ENCODE measurements at regions not wholly inside any gene's neighbourhood (a gene's known extent, or its start where the extent isn't known, plus 50 kb on each side); places are given as distances from the start of the nearest gene placed in this dataset.
"Not testable (repeated sequence)": the region's sequence is repeated elsewhere in the genome, so short reads cannot be mapped to it uniquely, and the experiment has no call there.

- DNase-seq: peak; percentile 5
These were observed 82.0 kb upstream of the FAM241A start for GRCh38 chr4:112063260-112063659.

DNA sequence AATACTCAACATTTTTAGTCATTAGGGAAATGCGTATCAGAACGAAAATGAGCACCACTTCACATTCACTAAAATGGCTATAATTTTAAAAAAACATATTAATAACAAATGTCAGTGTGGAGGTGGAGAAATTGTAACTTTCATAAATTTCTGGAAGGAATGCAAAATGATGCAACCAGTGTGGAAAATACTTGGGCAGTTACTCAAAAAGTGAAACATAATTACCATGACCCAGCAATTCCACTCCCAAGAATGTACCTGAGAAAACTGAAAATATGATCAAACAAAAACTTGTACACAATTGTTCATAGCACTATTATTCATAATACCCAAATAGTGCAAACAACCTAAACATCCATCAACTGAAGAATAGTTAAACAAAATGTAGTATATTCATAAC, 76.1 kb upstream of the FAM241A start:
- DNase-seq: no peak

- peak; percentile 3 for DNase-seq
These were observed 72.1 kb upstream of the FAM241A start for GRCh38 chr4:112073181-112073580.

- DNase-seq: peak; percentile 70
These were observed 70.0 kb upstream of the FAM241A start for GRCh38 chr4:112075129-112075753.

GRCh38 chr4:112075906-112076305, 69.3 kb upstream of the FAM241A start:
- peak; percentile 6 for DNase-seq

- no peak for DNase-seq
These were observed 68.2 kb upstream of the FAM241A start for GRCh38 chr4:112076919-112077608.

GRCh38 chr4:112077743-112078142, 67.5 kb upstream of the FAM241A start:
- no peak for DNase-seq

DNA sequence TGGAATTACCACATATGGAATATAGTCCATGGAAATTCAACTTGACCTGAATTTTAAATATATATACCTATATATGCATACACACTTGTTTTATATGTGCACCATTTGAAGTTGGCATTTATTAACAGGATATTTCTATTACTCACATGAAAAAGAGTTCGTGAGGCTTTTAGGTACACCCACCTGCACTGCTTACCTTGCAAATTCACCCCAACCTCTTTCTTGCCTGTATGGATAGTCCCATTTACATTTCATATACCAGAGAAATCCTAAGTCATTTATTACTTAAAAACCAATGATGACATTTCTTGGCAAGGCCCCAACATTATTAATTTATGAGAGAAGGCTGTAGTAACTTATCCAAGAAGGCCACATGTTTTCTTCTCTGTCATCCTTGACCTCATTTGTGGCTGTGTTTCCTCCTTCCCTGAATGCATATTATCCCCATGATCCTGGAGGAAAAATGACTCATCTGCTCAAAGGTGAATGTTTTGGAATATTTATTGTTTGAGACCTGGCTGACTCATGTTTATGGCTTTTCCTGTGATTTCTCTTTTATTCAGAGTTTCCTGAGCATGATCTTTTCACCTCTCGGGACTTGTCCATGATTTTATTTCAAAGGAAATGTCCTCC, 62.2 kb upstream of the FAM241A start:
- DNase-seq: peak; percentile 77

DNA sequence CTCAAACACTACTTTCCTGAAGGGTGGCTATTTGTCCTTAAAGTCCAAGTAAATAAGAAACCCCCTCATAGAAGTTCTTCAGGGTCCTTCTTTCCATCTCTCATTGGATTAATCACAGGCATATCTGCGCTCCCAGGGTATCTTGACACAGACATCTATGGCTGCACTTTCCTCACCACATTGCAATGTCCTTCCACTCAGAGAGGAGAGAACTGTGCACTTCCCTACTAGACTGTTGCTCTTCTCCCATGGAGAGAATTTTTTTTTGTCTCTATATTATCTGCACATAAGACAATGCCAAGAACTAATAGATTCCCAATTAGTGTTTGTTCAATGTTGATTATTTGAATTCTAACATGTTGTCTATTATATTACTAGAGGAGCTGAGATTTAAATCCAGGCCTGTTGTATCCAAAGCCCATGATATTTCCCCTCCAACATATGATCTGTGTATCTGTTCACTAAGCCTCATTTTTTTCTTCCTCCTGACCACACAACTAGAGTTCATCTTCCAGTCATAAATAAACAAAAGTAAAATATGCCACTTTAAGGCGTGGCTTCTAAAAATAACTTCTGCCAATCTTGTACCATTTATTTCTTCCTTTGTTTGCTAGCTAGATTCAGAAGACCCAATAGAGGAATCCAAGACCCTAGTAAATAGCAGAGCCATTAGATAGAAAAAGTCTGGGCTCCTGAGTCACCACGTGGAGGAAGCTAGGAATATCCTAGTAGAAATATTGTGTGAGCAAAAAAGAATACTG, 61.5 kb upstream of the FAM241A start:
- peak; percentile 9 for DNase-seq

DNA sequence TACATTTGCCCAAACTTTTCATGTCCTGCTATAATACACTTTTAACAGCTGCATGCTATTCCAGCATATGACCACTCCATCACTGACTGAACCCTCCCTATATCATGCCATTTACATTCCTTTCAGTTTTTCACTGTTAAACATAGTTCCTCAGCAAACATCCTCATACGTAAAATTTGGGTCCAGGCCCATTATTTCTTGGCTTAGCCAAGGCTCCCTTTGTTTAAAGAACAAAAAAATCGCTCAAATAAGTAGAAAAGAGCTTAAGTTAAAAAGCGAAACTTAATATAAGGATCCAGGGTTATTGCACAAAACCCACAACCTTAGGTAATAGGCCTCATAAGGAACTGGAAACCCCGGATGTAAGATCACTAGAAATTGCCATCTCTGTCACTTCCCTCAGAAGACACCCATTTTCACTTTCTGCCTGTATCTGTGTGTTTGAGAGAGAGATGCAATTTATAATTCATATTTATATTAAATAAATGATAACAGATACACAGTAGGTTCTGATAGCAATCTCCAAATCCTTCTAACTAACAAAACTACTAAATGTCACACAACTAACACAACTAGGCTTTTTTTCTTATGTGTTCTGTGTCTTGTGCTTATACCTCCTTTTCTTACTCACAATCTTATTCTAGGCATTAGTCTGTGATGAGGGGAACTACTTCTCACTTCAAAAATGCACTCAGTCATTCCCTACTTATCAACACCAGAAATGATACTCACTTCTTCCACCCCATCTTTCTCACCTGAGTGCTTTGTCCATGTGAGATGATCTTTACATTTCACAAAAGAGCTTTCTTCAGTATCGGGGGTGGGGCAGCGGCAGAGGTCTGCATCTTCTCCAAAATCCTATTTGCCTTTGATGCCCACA, 59.9 kb upstream of the FAM241A start:
- DNase-seq: no peak

DNA sequence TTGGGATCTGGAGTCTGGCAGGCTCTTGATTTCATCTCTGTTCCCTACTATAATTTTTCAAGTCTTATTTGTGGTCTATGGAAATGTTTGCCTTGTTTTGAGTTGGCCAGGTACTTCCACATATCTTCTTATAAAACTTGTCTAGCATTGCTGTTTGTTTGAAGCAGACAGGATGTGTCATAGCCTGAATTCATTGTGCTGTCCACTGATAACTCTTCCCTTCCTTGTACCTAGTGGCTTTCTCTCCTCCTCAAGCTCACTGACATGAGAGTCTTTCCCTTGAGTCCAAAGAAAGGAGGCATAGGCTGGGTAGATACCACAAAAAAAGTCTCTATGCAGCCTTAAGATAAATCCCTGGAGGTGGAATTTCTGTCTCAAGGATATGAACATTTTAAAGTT, 59.2 kb upstream of the FAM241A start:
- no peak for DNase-seq

DNA sequence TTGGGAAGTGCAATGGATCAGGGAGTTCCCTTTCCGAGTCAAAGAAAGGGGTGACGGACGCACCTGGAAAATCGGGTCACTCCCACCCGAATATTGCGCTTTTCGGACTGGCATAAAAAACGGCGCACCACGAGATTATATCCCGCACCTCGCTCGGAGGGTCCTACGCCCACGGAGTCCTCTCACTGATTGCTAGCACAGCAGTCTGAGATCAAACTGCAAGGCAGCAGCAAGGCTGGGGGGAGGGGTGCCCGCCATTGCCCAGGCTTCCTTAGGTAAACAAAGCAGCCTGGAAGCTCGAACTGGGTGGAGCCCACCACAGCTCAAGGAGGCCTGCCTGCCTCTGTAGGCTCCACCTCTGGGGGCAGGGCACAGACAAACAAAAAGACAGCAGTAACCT, 58.6 kb upstream of the FAM241A start:
- DNase-seq: not testable (repeated sequence)

GRCh38 chr4:112092330-112092729, 52.9 kb upstream of the FAM241A start:
- not testable (repeated sequence) for DNase-seq

- no peak for DNase-seq
These were observed 51.5 kb upstream of the FAM241A start for GRCh38 chr4:112093636-112094202.

GRCh38 chr4:112094330-112094729, 50.9 kb upstream of the FAM241A start:
- DNase-seq: no peak

Data from DMS53 (cell line).